GM12865 (cell line): ENCODE measurements at regions not wholly inside any gene's neighbourhood (a gene's known extent, or its start where the extent isn't known, plus 50 kb on each side); places are given as distances from the start of the nearest gene placed in this dataset.

Source experiments
- DNase-seq: peaks from one replicate; pipeline ENCODE4 v3.0.0; 2010; ENCODE audit warnings: low read depth
- H3K4me3 ChIP-seq: 2 replicates; pipeline ENCODE4 v1.5.1; 2011; ENCODE audit warnings: mild to moderate bottlenecking, low read depth, low read length, control low read depth
- CTCF ChIP-seq: IDR thresholded peaks from 2 replicates; pipeline ENCODE4 v1.5.1; 2011; ENCODE audit warnings: low read length, control low read depth, low read depth, inconsistent platforms; ENCODE audit not compliant: insufficient read depth; ENCODE audit errors: missing control alignments

GRCh38 chr7:25543210-25543609 lies 314.9 kb upstream of the NPVF start:
- no peak for TF ChIP-seq CTCF
- H3K4me3 ChIP-seq, result no peak overlapping the region
- no peak for DNase-seq

- TF ChIP-seq CTCF, result no peak
These were observed 315.5 kb upstream of the NPVF start for GRCh38 chr7:25543798-25544197.

GRCh38 chr7:25544254-25544653 lies 316.0 kb upstream of the NPVF start:
- no peak for DNase-seq
- TF ChIP-seq CTCF, result no peak
- H3K4me3 ChIP-seq, result no peak overlapping the region

More at GRCh38 chr7:25543798-25544197, 315.5 kb upstream of the NPVF start:
- DNase-seq, result no peak
- no peak overlapping the region for H3K4me3 ChIP-seq

DNA sequence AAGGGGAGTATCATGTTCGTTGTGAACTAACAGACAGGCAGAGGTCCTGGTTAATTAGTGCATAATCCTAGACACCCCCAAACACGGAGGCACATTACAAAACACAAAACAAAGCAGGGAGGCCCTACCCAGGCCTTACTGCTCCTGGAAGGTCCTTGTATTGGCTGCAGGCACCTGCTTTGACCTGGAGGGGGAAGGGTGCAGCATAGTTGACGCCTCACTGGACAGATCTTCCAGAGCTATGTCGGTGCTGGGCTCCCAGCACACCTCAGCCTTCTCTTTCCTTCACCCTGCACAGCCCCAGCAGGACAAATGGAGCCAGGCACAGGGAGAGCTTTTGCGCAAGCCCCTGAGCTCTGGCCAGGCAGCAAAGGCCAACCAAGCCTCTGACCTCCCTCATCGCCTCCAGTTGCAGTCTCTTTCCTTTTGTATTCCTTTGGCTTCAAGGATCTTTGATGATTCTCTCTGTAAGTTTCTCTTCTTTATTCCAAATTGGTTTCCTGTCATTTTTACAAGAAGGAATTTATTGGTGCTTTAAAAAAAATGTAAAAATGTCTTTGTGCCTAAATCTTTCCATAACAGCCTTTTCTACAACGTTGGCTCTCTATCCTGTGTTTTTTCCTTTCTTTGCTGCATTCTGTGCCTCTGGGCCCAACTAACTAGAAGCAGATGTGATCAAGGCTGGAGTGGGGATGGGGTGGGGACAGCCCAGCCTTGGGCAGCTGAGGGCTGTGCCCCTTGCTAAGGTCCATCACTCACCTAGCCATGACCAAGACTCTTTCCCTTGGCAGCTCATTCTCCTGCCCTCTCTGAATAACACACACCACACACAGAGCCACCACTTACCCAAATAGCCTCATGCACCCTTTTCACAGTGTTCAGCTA lies 317.1 kb upstream of the NPVF start:
- no peak for TF ChIP-seq CTCF
- no peak overlapping the region for H3K4me3 ChIP-seq
- DNase-seq, result no peak

- no peak overlapping the region for H3K4me3 ChIP-seq
- no peak for TF ChIP-seq CTCF
- no peak for DNase-seq
These were observed 318.0 kb upstream of the NPVF start for GRCh38 chr7:25546306-25546705.

DNA sequence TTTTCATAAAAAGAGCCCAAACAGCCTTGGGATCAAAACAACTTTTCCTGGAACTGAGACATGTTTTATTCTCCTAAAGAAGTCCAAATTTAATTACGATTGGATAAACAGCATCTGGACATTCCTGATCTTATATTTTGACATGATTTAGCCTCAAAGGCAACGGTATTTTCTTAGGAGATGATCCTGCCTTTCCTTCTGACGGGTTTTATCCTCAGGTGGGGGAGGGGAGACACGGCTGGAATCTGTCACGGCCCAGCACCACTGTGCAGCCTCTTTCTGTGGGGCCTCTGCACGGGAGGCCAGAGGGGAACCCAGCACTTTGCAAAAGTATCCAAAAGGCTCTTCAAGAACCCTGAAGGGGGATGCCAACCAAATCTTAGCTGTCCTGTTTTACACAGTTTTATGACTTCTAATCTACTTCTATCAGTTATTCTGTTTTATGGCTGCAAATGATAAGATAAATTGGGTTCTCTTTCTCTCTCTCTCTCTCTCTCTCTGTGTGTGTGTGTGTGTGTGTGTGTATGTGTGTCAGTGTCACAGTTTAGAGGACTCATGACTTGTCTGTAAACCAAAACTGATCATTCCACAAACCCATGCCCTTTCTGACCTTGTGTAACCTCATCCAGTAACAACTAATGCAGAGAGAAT lies 321.1 kb upstream of the NPVF start:
- no peak for TF ChIP-seq CTCF
- DNase-seq, result no peak
- H3K4me3 ChIP-seq, result no peak overlapping the region
